Testis (tissue), 2 donors: ENCODE measurements at regions not wholly inside any gene's neighbourhood (a gene's known extent, or its start where the extent isn't known, plus 50 kb on each side); places are given as distances from the start of the nearest gene placed in this dataset.

Source experiments
- DNase-seq: peaks from one replicate; pipeline ENCODE4 v3.0.0-alpha.2; 2019
- H3K27ac ChIP-seq, 2 donors: fragments of 200-600 bp; sonication (generic); one replicate each; pipeline ENCODE4 v1.5.1; 2019
- H3K27me3 ChIP-seq: fragments of 200-600 bp; sonication (generic); one replicate; pipeline ENCODE4 v1.5.1; 2019
- H3K36me3 ChIP-seq: fragments of 200-600 bp; sonication (generic); one replicate; pipeline ENCODE4 v1.5.1; 2017; ENCODE audit warnings: low read depth; ENCODE audit errors: missing control alignments
- H3K4me1 ChIP-seq: fragments of 200-600 bp; sonication (generic); one replicate; pipeline ENCODE4 v1.5.1; 2019
- H3K4me3 ChIP-seq, 2 donors: fragments of 200-600 bp; sonication (generic); one replicate each; pipeline ENCODE4 v1.5.1; 2017 to 2019
- H3K9me3 ChIP-seq: fragments of 200-600 bp; sonication (generic); one replicate; pipeline ENCODE4 v1.5.1; 2017
- CTCF ChIP-seq, 3 experiments: fragments of 450-650 bp in 2 of 3; fragments of 200-600 bp in 1 of 3; sonication (generic) in 1 of 3; IDR thresholded peaks; one replicate each; pipeline ENCODE4 v1.5.1; 2016 to 2019; ENCODE audit warnings: antibody characterized with exemption in 3 of 3, mild to moderate bottlenecking in 2 of 3, moderate library complexity in 1 of 3
- POLR2A ChIP-seq: fragments of 450-650 bp; IDR thresholded peaks from one replicate; pipeline ENCODE4 v1.6.1; 2017; ENCODE audit warnings: antibody characterized with exemption, mild to moderate bottlenecking, moderate library complexity
- WGBS, 2 donors: methylation state at CpG; one replicate each; pipeline ENCODE4 v1.1.5; 2018; 5-methylcytosine and 5-hydroxymethylcytosine counted together
- intact Hi-C: fragments of 100-400 bp; cut with DNase I; formaldehyde crosslinking; loops from one replicate; pipeline ENCODE4 v1.15.1; 2023; ENCODE audit warnings: low total_unique reads

- no peak overlapping the region for H3K4me3 ChIP-seq
- 89 to 90% methylated on average over 1 of the region's 1 CpG for WGBS, 2 donors
- no peaks in the 10 kb centered on the region for H3K9me3 ChIP-seq
- intact Hi-C loops, result no loop called here
- DNase-seq, result no peak
- H3K36me3 ChIP-seq, result no peaks in the 10 kb centered on the region
- TF ChIP-seq POLR2A (no peak), CTCF (IDR thresholded peaks at IDR 0.05) (no peak)
- no peaks in the 10 kb centered on the region for H3K4me1 ChIP-seq
- no peak overlapping the region for H3K27ac ChIP-seq
- H3K27me3 ChIP-seq, result no peaks in the 10 kb centered on the region
Measured at GRCh38 chr15:36265422-36265821, 314.0 kb upstream of the CDIN1 start.

- Histone ChIP-seq H3K9me3 (no peaks in the 10 kb centered on the region), H3K4me3 (no peak overlapping the region), H3K36me3 (no peaks in the 10 kb centered on the region), H3K27ac (no peak overlapping the region), H3K4me1 (no peaks in the 10 kb centered on the region), H3K27me3 (no peaks in the 10 kb centered on the region)
- 77 to 84% methylated on average over 4 to 5 of the region's 5 CpGs for WGBS, 2 donors
- intact Hi-C loops, result no loop called here
- no peak for DNase-seq
- TF ChIP-seq CTCF (IDR thresholded peaks at IDR 0.05) (no peak), POLR2A (no peak)
Measured at GRCh38 chr15:36271048-36271447, 308.4 kb upstream of the CDIN1 start.

GRCh38 chr15:36275656-36276055 is 303.8 kb upstream of the CDIN1 start:
- no peaks in the 10 kb centered on the region for H3K4me1 ChIP-seq
- no peak overlapping the region for H3K4me3 ChIP-seq
- intact Hi-C loops, result no loop called here
- WGBS, 2 donors, result 84 to 86% methylated on average over 2 of the region's 2 CpGs
- no peak for DNase-seq
- no peaks in the 10 kb centered on the region for H3K36me3 ChIP-seq
- TF ChIP-seq POLR2A (no peak), CTCF (IDR thresholded peaks at IDR 0.05) (no peak)
- H3K27me3 ChIP-seq, result no peaks in the 10 kb centered on the region
- no peaks in the 10 kb centered on the region for H3K9me3 ChIP-seq
- H3K27ac ChIP-seq, result no peak overlapping the region

- Histone ChIP-seq H3K36me3 (no peaks in the 10 kb centered on the region), H3K9me3 (no peaks in the 10 kb centered on the region), H3K27me3 (no peaks in the 10 kb centered on the region), H3K4me1 (no peaks in the 10 kb centered on the region), H3K27ac (no peak overlapping the region), H3K4me3 (no peak overlapping the region)
- 58 to 78% methylated on average over 1 of the region's 1 CpG for WGBS, 2 donors
- no peak for TF ChIP-seq POLR2A
- no peak for TF ChIP-seq CTCF (IDR thresholded peaks at IDR 0.05)
- intact Hi-C loops, result no loop called here
- DNase-seq, result no peak
Measured at GRCh38 chr15:36278219-36278618, 301.2 kb upstream of the CDIN1 start.

- TF ChIP-seq CTCF (IDR thresholded peaks at IDR 0.05) (no peak), POLR2A (no peak)
- intact Hi-C loops, result no loop called here
Measured at GRCh38 chr15:36282821-36283220, 296.6 kb upstream of the CDIN1 start.

More at GRCh38 chr15:36282821-36283220, 296.6 kb upstream of the CDIN1 start:
- DNase-seq, result no peak
- Histone ChIP-seq H3K27me3 (no peaks in the 10 kb centered on the region), H3K4me1 (no peaks in the 10 kb centered on the region), H3K4me3 (no peak overlapping the region), H3K36me3 (no peaks in the 10 kb centered on the region), H3K9me3 (no peaks in the 10 kb centered on the region), H3K27ac (no peak overlapping the region)
- WGBS, 2 donors, result 58 to 68% methylated on average over 1 of the region's 1 CpG
